Tibial nerve (tissue), 3 donors: ENCODE measurements at regions not wholly inside any gene's neighbourhood (a gene's known extent, or its start where the extent isn't known, plus 50 kb on each side); places are given as distances from the start of the nearest gene placed in this dataset.

Source experiments
- POLR2A ChIP-seq, 2 donors: fragments of 450-650 bp; IDR thresholded peaks; one replicate each; pipeline ENCODE4 v1.6.1; 2017; ENCODE audit warnings: antibody characterized with exemption in 2 of 2, mild to moderate bottlenecking in 2 of 2, moderate library complexity in 2 of 2
- TF ChIP-seq, protein P1 (sequence below), 5 experiments: fragments of 200-600 bp in 3 of 5; fragments of 450-650 bp in 2 of 5; sonication (generic) in 3 of 5; IDR thresholded peaks; one replicate each; pipeline ENCODE4 v1.5.1; 2016 to 2019; ENCODE audit warnings: antibody characterized with exemption in 5 of 5, mild to moderate bottlenecking in 3 of 5, moderate library complexity in 2 of 5

GRCh38 chr3:84717894-84718293 lies 240.9 kb upstream of the CADM2 start:
- TF ChIP-seq, protein P1, sequence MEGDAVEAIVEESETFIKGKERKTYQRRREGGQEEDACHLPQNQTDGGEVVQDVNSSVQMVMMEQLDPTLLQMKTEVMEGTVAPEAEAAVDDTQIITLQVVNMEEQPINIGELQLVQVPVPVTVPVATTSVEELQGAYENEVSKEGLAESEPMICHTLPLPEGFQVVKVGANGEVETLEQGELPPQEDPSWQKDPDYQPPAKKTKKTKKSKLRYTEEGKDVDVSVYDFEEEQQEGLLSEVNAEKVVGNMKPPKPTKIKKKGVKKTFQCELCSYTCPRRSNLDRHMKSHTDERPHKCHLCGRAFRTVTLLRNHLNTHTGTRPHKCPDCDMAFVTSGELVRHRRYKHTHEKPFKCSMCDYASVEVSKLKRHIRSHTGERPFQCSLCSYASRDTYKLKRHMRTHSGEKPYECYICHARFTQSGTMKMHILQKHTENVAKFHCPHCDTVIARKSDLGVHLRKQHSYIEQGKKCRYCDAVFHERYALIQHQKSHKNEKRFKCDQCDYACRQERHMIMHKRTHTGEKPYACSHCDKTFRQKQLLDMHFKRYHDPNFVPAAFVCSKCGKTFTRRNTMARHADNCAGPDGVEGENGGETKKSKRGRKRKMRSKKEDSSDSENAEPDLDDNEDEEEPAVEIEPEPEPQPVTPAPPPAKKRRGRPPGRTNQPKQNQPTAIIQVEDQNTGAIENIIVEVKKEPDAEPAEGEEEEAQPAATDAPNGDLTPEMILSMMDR (IDR thresholded peaks at IDR 0.05): no peak
- TF ChIP-seq POLR2A (IDR thresholded peaks at IDR 0.05): no peak
